HCT116 (cell line): ENCODE measurements at regions not wholly inside any gene's neighbourhood (a gene's known extent, or its start where the extent isn't known, plus 50 kb on each side); places are given as distances from the start of the nearest gene placed in this dataset.

ENCODE experiments used
- ATAC-seq: fragments of 200-7000 bp; cut with Tn5 transposase; 2 replicates; pipeline ENCODE4 v1.9.1; 2020; ENCODE audit warnings: mild to moderate bottlenecking, moderate library complexity
- BruUV-seq: library from RNA; stranded (reverse); fragments of 400-500 nt; replicated peaks from 2 replicates; lab custom pipeline; 2021; lab: Mats Ljungman, UMichigan
- CTCF ChIA-PET: fragments of 300-600 bp; sonication (Branson Sonifier 250); formaldehyde crosslinking; loops from one replicate; lab custom pipeline; 2021; ENCODE audit warnings: antibody characterized with exemption; lab: Charles Lee
- POLR2A ChIA-PET: fragments of 300-600, 350-600 bp; sonication (Branson Sonifier 250); formaldehyde crosslinking; loops from one replicate; lab custom pipeline; 2021; ENCODE audit warnings: antibody characterized with exemption; lab: Charles Lee
- RAD21 ChIA-PET, 2 experiments: fragments of 300-600 bp; sonication (Branson Sonifier 250); formaldehyde crosslinking; loops; one replicate each; lab custom pipeline; 2023; ENCODE audit warnings: low total read pairs in 2 of 2; ENCODE audit not compliant: uncharacterized antibody in 2 of 2, unreplicated experiment in 2 of 2, low non-redundant PET in 1 of 2; lab: Charles Lee
- DNase-seq: peaks from one replicate; pipeline ENCODE4 v3.0.0-alpha.2; 2010; ENCODE audit warnings: low read depth, low spot score
- H2AFZ ChIP-seq: fragments of 200-600 bp; shearing (Covaris generic), sonication (generic); 2 replicates; pipeline ENCODE4 v1.6.1; 2017; ENCODE audit warnings: low read depth, mixed run types, mixed read lengths, antibody characterized with exemption, low read length; ENCODE audit not compliant: poor library complexity, severe bottlenecking
- H3K27ac ChIP-seq: 2 replicates; pipeline ENCODE4 v1.5.1; 2012; ENCODE audit warnings: low read depth, low read length
- H3K27me3 ChIP-seq: fragments of 200-600 bp; sonication (generic); 2 replicates; pipeline ENCODE4 v1.6.1; 2016; ENCODE audit warnings: mixed run types, low read length, mixed read lengths; ENCODE audit not compliant: insufficient read depth
- H3K36me3 ChIP-seq, 2 experiments: fragments of 200-500 bp in 1 of 2; fragments of 200-600 bp in 1 of 2; sonication (Bioruptor generic) in 1 of 2; sonication (generic) in 1 of 2; 2 replicates each; pipeline versions ENCODE4 v1.5.1 to v1.6.1; 2014 to 2016; ENCODE audit warnings: low read length in 2 of 2, inconsistent platforms in 1 of 2, mixed read lengths in 1 of 2, mixed run types in 1 of 2; ENCODE audit not compliant: insufficient read depth in 2 of 2, control insufficient read depth in 1 of 2
- H3K4me1 ChIP-seq, 2 experiments: fragments of 200-600 bp in 1 of 2; sonication (generic) in 1 of 2; 2 replicates each; pipeline versions ENCODE4 v1.5.1 to v1.6.1; 2012 to 2017; ENCODE audit warnings: low read length in 2 of 2, inconsistent platforms in 1 of 2, mild to moderate bottlenecking in 1 of 2, mixed read lengths in 1 of 2, mixed run types in 1 of 2, moderate library complexity in 1 of 2; ENCODE audit not compliant: insufficient read depth in 2 of 2, control insufficient read depth in 1 of 2
- H3K4me2 ChIP-seq: fragments of 200-600 bp; sonication (generic); 2 replicates; pipeline ENCODE4 v1.6.1; 2017; ENCODE audit warnings: mixed run types, low read length, mixed read lengths
- H3K4me3 ChIP-seq, 2 experiments: fragments of 200-600 bp in 1 of 2; sonication (generic) in 1 of 2; replicated peaks in 1 of 2; 2 replicates each; pipeline ENCODE4 v1.5.1; 2011 to 2016; ENCODE audit warnings: low read length in 2 of 2, control low read depth in 1 of 2, low read depth in 1 of 2, mild to moderate bottlenecking in 1 of 2, mixed read lengths in 1 of 2, mixed run types in 1 of 2
- H3K79me2 ChIP-seq: fragments of 200-600 bp; sonication (generic); 2 replicates; pipeline ENCODE4 v1.6.1; 2017; ENCODE audit warnings: mild to moderate bottlenecking, mixed run types, low read length, moderate library complexity, mixed read lengths; ENCODE audit not compliant: insufficient read depth
- H3K9ac ChIP-seq: fragments of 200-600 bp; sonication (generic); 2 replicates; pipeline ENCODE4 v1.6.1; 2016; ENCODE audit warnings: low read length, mixed read lengths
- H3K9me2 ChIP-seq: fragments of 200-600 bp; sonication (generic), shearing (Covaris generic); 2 replicates; pipeline ENCODE4 v1.6.1; 2017; ENCODE audit warnings: mixed run types, mild to moderate bottlenecking, moderate library complexity; ENCODE audit not compliant: insufficient read depth
- H3K9me3 ChIP-seq, 2 experiments: fragments of 200-500 bp in 1 of 2; fragments of 200-600 bp in 1 of 2; sonication (Bioruptor generic) in 1 of 2; sonication (generic) in 1 of 2; 2 replicates each; pipeline ENCODE4 v1.6.1; 2014 to 2017; ENCODE audit warnings: low read length in 2 of 2, mixed read lengths in 2 of 2, inconsistent platforms in 1 of 2, low read depth in 1 of 2, mild to moderate bottlenecking in 1 of 2, mixed run types in 1 of 2, moderate library complexity in 1 of 2; ENCODE audit not compliant: control insufficient read depth in 1 of 2, insufficient read depth in 1 of 2
- H4K20me1 ChIP-seq: fragments of 200-600 bp; sonication (generic), shearing (Covaris generic); 2 replicates; pipeline ENCODE4 v1.6.1; 2017; ENCODE audit warnings: mixed run types, mild to moderate bottlenecking, moderate library complexity; ENCODE audit not compliant: insufficient read depth
- CBX3 ChIP-seq: IDR thresholded peaks from 2 replicates; pipeline ENCODE4 v1.6.1; 2012; ENCODE audit warnings: low read depth
- CEBPB ChIP-seq: IDR thresholded peaks from 2 replicates; pipeline ENCODE4 v1.6.1; 2012; ENCODE audit warnings: low read depth
- EZH2phosphoT487 ChIP-seq: fragments of 200-600 bp; IDR thresholded peaks from 2 replicates; pipeline ENCODE4 v1.6.1; 2018; ENCODE audit warnings: antibody characterized with exemption, borderline replicate concordance
- FOSL1 ChIP-seq: IDR thresholded peaks from 2 replicates; pipeline ENCODE4 v1.6.1; 2012; ENCODE audit warnings: low read depth
- JUND ChIP-seq: IDR thresholded peaks from 2 replicates; pipeline ENCODE4 v1.6.1; 2012
- POLR2AphosphoS5 ChIP-seq: IDR thresholded peaks from 2 replicates; pipeline ENCODE4 v1.6.1; 2011; ENCODE audit warnings: mild to moderate bottlenecking, low read depth, low read length, moderate library complexity
- SP1 ChIP-seq: IDR thresholded peaks from 2 replicates; pipeline ENCODE4 v1.6.1; 2012; ENCODE audit warnings: low read depth
- TCF7L2 ChIP-seq: IDR thresholded peaks from 2 replicates; pipeline ENCODE4 v1.7.0; 2011; ENCODE audit warnings: borderline replicate concordance, inconsistent platforms; ENCODE audit not compliant: insufficient read depth, insufficient read length; ENCODE audit errors: extremely low read depth
- YY1 ChIP-seq: IDR thresholded peaks from 2 replicates; pipeline ENCODE4 v1.6.1; 2011; ENCODE audit warnings: low read length, low read depth, moderate library complexity, mild to moderate bottlenecking; ENCODE audit not compliant: insufficient replicate concordance; ENCODE audit errors: extremely low read depth
- ZFX ChIP-seq: fragments of 450-650 bp; IDR thresholded peaks from 2 replicates; pipeline ENCODE4 v1.6.1; 2017
- intact Hi-C: fragments of 100-400 bp; cut with micrococcal nuclease; formaldehyde crosslinking; loops from 2 replicates; pipeline ENCODE4 v1.10.0; 2022
- TF ChIP-seq, protein P1 (sequence below): IDR thresholded peaks from 2 replicates; pipeline ENCODE4 v1.6.1; 2012
- TF ChIP-seq, protein P2 (sequence below), 3 experiments: fragments of 200-600 bp in 1 of 3; sonication (generic) in 1 of 3; IDR thresholded peaks in 2 of 3; conservative IDR thresholded peaks in 1 of 3; 2 replicates each; pipeline ENCODE4 v1.5.1; 2012 to 2017; ENCODE audit warnings: low read depth in 2 of 3, low read length in 2 of 3, antibody characterized with exemption in 1 of 3, borderline replicate concordance in 1 of 3, control low read depth in 1 of 3, mild to moderate bottlenecking in 1 of 3, mixed read lengths in 1 of 3, mixed run types in 1 of 3, moderate library complexity in 1 of 3; ENCODE audit not compliant: insufficient read depth in 1 of 3

DNA sequence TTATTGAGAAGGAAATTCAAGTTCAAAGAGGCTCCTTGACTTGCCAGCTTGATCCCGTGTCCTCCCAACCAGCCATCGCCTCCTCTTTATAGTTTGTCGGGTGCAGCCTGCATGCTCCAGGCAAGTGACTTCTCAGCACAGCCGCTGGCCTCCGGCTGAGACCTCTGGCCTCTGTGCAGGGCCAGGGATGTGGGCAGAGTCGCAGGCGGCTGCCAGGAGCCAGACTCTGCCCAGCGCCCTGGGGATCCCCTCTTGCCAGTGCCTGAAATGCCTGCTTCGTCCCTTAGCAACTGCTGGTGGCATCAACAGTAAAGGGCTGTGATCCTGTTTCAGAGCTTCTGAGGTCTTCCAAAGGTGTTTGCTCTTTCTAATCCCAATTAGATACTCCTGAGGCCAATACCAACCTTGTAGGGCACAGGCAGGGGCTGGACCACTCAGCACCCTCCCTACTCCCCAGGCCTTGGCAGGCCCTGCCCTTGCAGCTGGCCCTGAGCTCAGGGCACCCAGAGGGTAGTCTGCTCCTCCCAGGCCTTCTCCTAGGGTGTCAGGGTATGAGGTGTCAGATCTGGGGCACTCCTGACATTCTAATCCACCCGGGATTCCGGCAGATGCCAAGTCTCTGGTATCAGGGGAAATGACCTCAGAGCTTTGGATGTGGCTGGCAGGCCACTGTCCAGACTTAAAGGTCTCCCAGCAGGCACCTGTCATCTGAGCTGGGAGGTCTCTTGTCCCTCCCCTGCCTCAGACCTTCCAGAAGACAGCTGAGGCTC, 68.0 kb upstream of the SIAH1 start:
- BruUV-seq = no TSS peak
- TF ChIP-seq CEBPB = no peak
- no peak for TF ChIP-seq ZFX
- no peak for TF ChIP-seq YY1
- no peak for TF ChIP-seq TCF7L2
- no peak for TF ChIP-seq FOSL1
- TF ChIP-seq JUND = no peak
- TF ChIP-seq EZH2phosphoT487 = no peak
- TF ChIP-seq, protein P1, sequence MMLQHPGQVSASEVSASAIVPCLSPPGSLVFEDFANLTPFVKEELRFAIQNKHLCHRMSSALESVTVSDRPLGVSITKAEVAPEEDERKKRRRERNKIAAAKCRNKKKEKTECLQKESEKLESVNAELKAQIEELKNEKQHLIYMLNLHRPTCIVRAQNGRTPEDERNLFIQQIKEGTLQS = no peak
- TF ChIP-seq, protein P2, sequence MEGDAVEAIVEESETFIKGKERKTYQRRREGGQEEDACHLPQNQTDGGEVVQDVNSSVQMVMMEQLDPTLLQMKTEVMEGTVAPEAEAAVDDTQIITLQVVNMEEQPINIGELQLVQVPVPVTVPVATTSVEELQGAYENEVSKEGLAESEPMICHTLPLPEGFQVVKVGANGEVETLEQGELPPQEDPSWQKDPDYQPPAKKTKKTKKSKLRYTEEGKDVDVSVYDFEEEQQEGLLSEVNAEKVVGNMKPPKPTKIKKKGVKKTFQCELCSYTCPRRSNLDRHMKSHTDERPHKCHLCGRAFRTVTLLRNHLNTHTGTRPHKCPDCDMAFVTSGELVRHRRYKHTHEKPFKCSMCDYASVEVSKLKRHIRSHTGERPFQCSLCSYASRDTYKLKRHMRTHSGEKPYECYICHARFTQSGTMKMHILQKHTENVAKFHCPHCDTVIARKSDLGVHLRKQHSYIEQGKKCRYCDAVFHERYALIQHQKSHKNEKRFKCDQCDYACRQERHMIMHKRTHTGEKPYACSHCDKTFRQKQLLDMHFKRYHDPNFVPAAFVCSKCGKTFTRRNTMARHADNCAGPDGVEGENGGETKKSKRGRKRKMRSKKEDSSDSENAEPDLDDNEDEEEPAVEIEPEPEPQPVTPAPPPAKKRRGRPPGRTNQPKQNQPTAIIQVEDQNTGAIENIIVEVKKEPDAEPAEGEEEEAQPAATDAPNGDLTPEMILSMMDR (IDR thresholded peaks at IDR 0.05 in 2 of 3, conservative IDR thresholded peaks at IDR 0.05 in 1 of 3; ENCODE audit: borderline replicate concordance in 1 of 3, insufficient read depth in 1 of 3, low read depth in 2 of 3, low read length in 2 of 3) = no peak
- TF ChIP-seq CBX3 = no peak
- no peak for TF ChIP-seq POLR2AphosphoS5
- no peak for TF ChIP-seq SP1
- TF ChIP-seq, all 23 proteins: peak for 0
- ChIA-PET POLR2A (interaction anchor here (1.2 kb wide), 1 partner anchor 9 kb away, joined by 3 read pairs; no protein-coding TSS in a partner anchor), RAD21 (no interaction called here), CTCF (no interaction called here)
- H3K4me2 ChIP-seq = no peak overlapping the region
- no peaks in the 10 kb centered on the region for H4K20me1 ChIP-seq
- no peak overlapping the region for H3K9ac ChIP-seq
- H3K27ac ChIP-seq = no peak overlapping the region
- no peak overlapping the region for H2AFZ ChIP-seq
- intact Hi-C loops = no loop called here
- H3K9me2 ChIP-seq = no peaks in the 10 kb centered on the region
- no peak for DNase-seq
- peaks cover 0 to 7% of the 10 kb centered on the region in 2 experiments; a peak in 2 of 4 replicates for H3K4me1 ChIP-seq
- no peaks in the 10 kb centered on the region for H3K79me2 ChIP-seq
- no peaks in the 10 kb centered on the region for H3K9me3 ChIP-seq
- ATAC-seq = no peak; the same call in 1 of the 2 replicates
- no peaks in the 10 kb centered on the region for H3K36me3 ChIP-seq
- no peak overlapping the region for H3K4me3 ChIP-seq
- H3K27me3 ChIP-seq = no peaks in the 10 kb centered on the region
